ENCODE measurements at regions not wholly inside any gene's neighbourhood (a gene's known extent, or its start where the extent isn't known, plus 50 kb on each side); places are given as distances from the start of the nearest gene placed in this dataset.

- Histone ChIP-seq H3K4me1 (ENCODE audit: insufficient read depth, insufficient read length) (no peaks in the 10 kb centered on the region), H3K4me3 (ENCODE audit: insufficient read length, low read depth) (no peak overlapping the region), H3K9ac (ENCODE audit: insufficient read length, low read depth) (no peak overlapping the region), H3K27me3 (ENCODE audit: insufficient read depth, insufficient read length) (no peaks in the 10 kb centered on the region), H3K9me3 (ENCODE audit: insufficient read depth, low read length) (no peaks in the 10 kb centered on the region), H3K36me3 (ENCODE audit: insufficient read depth, insufficient read length, low read length) (no peaks in the 10 kb centered on the region)
- TF ChIP-seq SUZ12 (IDR thresholded peaks at IDR 0.05; ENCODE audit: extremely low read depth, insufficient read depth, insufficient read length) (no peak), YY1 (IDR thresholded peaks at IDR 0.05; ENCODE audit: insufficient read depth, insufficient read length) (no peak), ZNF274 (IDR thresholded peaks at IDR 0.05; ENCODE audit: low read depth, low read length) (no peak)
- DNase-seq (ENCODE audit: low read depth, low spot score): no peak
Measured at GRCh38 chr2:12429779-12430406, 286.8 kb upstream of the TRIB2 start.

- no peaks in the 10 kb centered on the region for H3K4me1 ChIP-seq (ENCODE audit: insufficient read depth, insufficient read length)
- no peak overlapping the region for H3K9ac ChIP-seq (ENCODE audit: insufficient read length, low read depth)
- no peaks in the 10 kb centered on the region for H3K9me3 ChIP-seq (ENCODE audit: insufficient read depth, low read length)
- no peaks in the 10 kb centered on the region for H3K27me3 ChIP-seq (ENCODE audit: insufficient read depth, insufficient read length)
- no peak overlapping the region for H3K4me3 ChIP-seq (ENCODE audit: insufficient read length, low read depth)
- no peak for DNase-seq (ENCODE audit: low read depth, low spot score)
- TF ChIP-seq ZNF274 (IDR thresholded peaks at IDR 0.05; ENCODE audit: low read depth, low read length) (no peak), SUZ12 (IDR thresholded peaks at IDR 0.05; ENCODE audit: extremely low read depth, insufficient read depth, insufficient read length) (no peak), YY1 (IDR thresholded peaks at IDR 0.05; ENCODE audit: insufficient read depth, insufficient read length) (no peak)
- H3K36me3 ChIP-seq (ENCODE audit: insufficient read depth, insufficient read length, low read length): no peaks in the 10 kb centered on the region
Measured at GRCh38 chr2:12430407-12431133, 286.2 kb upstream of the TRIB2 start.

- no peak overlapping the region for H3K9ac ChIP-seq (ENCODE audit: insufficient read length, low read depth)
- TF ChIP-seq YY1 (IDR thresholded peaks at IDR 0.05; ENCODE audit: insufficient read depth, insufficient read length) (no peak), SUZ12 (IDR thresholded peaks at IDR 0.05; ENCODE audit: extremely low read depth, insufficient read depth, insufficient read length) (no peak), ZNF274 (IDR thresholded peaks at IDR 0.05; ENCODE audit: low read depth, low read length) (no peak)
- H3K36me3 ChIP-seq (ENCODE audit: insufficient read depth, insufficient read length, low read length): no peaks in the 10 kb centered on the region
- no peak overlapping the region for H3K4me3 ChIP-seq (ENCODE audit: insufficient read length, low read depth)
- H3K4me1 ChIP-seq (ENCODE audit: insufficient read depth, insufficient read length): no peaks in the 10 kb centered on the region
- DNase-seq (ENCODE audit: low read depth, low spot score): no peak
- no peaks in the 10 kb centered on the region for H3K27me3 ChIP-seq (ENCODE audit: insufficient read depth, insufficient read length)
- no peaks in the 10 kb centered on the region for H3K9me3 ChIP-seq (ENCODE audit: insufficient read depth, low read length)
Measured at GRCh38 chr2:12432985-12433625, 283.6 kb upstream of the TRIB2 start.

GRCh38 chr2:12433626-12433990 is 283.1 kb upstream of the TRIB2 start:
- Histone ChIP-seq H3K9me3 (ENCODE audit: insufficient read depth, low read length) (no peaks in the 10 kb centered on the region), H3K4me1 (ENCODE audit: insufficient read depth, insufficient read length) (no peaks in the 10 kb centered on the region), H3K36me3 (ENCODE audit: insufficient read depth, insufficient read length, low read length) (no peaks in the 10 kb centered on the region), H3K4me3 (ENCODE audit: insufficient read length, low read depth) (no peak overlapping the region), H3K9ac (ENCODE audit: insufficient read length, low read depth) (no peak overlapping the region), H3K27me3 (ENCODE audit: insufficient read depth, insufficient read length) (no peaks in the 10 kb centered on the region)
- no peak for DNase-seq (ENCODE audit: low read depth, low spot score)
- TF ChIP-seq SUZ12 (IDR thresholded peaks at IDR 0.05; ENCODE audit: extremely low read depth, insufficient read depth, insufficient read length): no peak
- no peak for TF ChIP-seq YY1 (IDR thresholded peaks at IDR 0.05; ENCODE audit: insufficient read depth, insufficient read length)
- no peak for TF ChIP-seq ZNF274 (IDR thresholded peaks at IDR 0.05; ENCODE audit: low read depth, low read length)

GRCh38 chr2:12434630-12435098 is 282.1 kb upstream of the TRIB2 start:
- no peak overlapping the region for H3K4me3 ChIP-seq (ENCODE audit: insufficient read length, low read depth)
- no peaks in the 10 kb centered on the region for H3K27me3 ChIP-seq (ENCODE audit: insufficient read depth, insufficient read length)
- H3K36me3 ChIP-seq (ENCODE audit: insufficient read depth, insufficient read length, low read length): no peaks in the 10 kb centered on the region
- no peak overlapping the region for H3K9ac ChIP-seq (ENCODE audit: insufficient read length, low read depth)
- H3K4me1 ChIP-seq (ENCODE audit: insufficient read depth, insufficient read length): no peaks in the 10 kb centered on the region
- no peak for DNase-seq (ENCODE audit: low read depth, low spot score)
- no peaks in the 10 kb centered on the region for H3K9me3 ChIP-seq (ENCODE audit: insufficient read depth, low read length)
- TF ChIP-seq SUZ12 (IDR thresholded peaks at IDR 0.05; ENCODE audit: extremely low read depth, insufficient read depth, insufficient read length) (no peak), ZNF274 (IDR thresholded peaks at IDR 0.05; ENCODE audit: low read depth, low read length) (no peak), YY1 (IDR thresholded peaks at IDR 0.05; ENCODE audit: insufficient read depth, insufficient read length) (no peak)

- Histone ChIP-seq H3K4me3 (ENCODE audit: insufficient read length, low read depth) (no peak overlapping the region), H3K9ac (ENCODE audit: insufficient read length, low read depth) (no peak overlapping the region), H3K36me3 (ENCODE audit: insufficient read depth, insufficient read length, low read length) (no peaks in the 10 kb centered on the region), H3K27me3 (ENCODE audit: insufficient read depth, insufficient read length) (no peaks in the 10 kb centered on the region), H3K4me1 (ENCODE audit: insufficient read depth, insufficient read length) (no peaks in the 10 kb centered on the region), H3K9me3 (ENCODE audit: insufficient read depth, low read length) (no peaks in the 10 kb centered on the region)
- no peak for TF ChIP-seq SUZ12 (IDR thresholded peaks at IDR 0.05; ENCODE audit: extremely low read depth, insufficient read depth, insufficient read length)
- DNase-seq (ENCODE audit: low read depth, low spot score): no peak
Measured at GRCh38 chr2:12435430-12436222, 281.1 kb upstream of the TRIB2 start.
